GM23338 (cell line): ENCODE measurements at regions not wholly inside any gene's neighbourhood (a gene's known extent, or its start where the extent isn't known, plus 50 kb on each side); places are given as distances from the start of the nearest gene placed in this dataset.

Source experiments
- EZH2 ChIP-seq: fragments of 200-600 bp; sonication (generic); IDR thresholded peaks from one replicate; pipeline ENCODE4 v1.8.0; 2017; ENCODE audit warnings: antibody characterized with exemption, mild to moderate bottlenecking, low read depth; ENCODE audit not compliant: unreplicated experiment
- JUNB ChIP-seq: IDR thresholded peaks from one replicate; pipeline ENCODE4 v1.6.1; 2016; ENCODE audit warnings: antibody characterized with exemption; ENCODE audit not compliant: unreplicated experiment
- POLR2AphosphoS5 ChIP-seq: IDR thresholded peaks from 2 replicates; pipeline ENCODE4 v1.6.1; 2016; ENCODE audit warnings: antibody characterized with exemption, low read depth
- TF ChIP-seq, protein P1 (sequence below), 2 experiments: fragments of 200-600 bp in 1 of 2; sonication (generic) in 1 of 2; conservative IDR thresholded peaks; 2 replicates each; pipeline versions ENCODE4 v1.5.1 to v1.6.1; 2016 to 2017; ENCODE audit warnings: antibody characterized with exemption in 2 of 2, low read depth in 2 of 2, mild to moderate bottlenecking in 2 of 2, moderate library complexity in 1 of 2
- TF ChIP-seq, protein P2 (sequence below): IDR thresholded peaks from one replicate; pipeline ENCODE4 v1.6.1; 2018; ENCODE audit warnings: antibody characterized with exemption; ENCODE audit not compliant: unreplicated experiment

DNA sequence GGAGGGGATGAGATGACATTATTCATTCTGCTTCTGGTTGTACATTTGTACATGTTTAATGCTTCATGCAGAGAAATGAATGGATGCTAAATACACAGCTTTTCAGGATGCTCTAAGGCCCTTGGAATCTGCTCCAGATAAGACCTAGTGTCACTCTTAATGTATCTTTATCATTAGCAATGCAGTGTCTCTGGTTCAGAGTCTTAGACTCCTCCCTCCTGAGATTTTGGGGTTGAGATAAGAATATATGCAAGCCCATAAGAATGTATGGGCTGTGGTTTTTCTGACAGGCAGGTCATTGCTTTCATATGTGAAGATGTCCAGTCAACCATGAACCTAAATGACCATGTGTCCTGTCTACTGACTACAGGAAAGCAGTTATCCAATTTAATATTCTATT is 415.5 kb downstream of the RPS6KC1 start:
- TF ChIP-seq, protein P1, sequence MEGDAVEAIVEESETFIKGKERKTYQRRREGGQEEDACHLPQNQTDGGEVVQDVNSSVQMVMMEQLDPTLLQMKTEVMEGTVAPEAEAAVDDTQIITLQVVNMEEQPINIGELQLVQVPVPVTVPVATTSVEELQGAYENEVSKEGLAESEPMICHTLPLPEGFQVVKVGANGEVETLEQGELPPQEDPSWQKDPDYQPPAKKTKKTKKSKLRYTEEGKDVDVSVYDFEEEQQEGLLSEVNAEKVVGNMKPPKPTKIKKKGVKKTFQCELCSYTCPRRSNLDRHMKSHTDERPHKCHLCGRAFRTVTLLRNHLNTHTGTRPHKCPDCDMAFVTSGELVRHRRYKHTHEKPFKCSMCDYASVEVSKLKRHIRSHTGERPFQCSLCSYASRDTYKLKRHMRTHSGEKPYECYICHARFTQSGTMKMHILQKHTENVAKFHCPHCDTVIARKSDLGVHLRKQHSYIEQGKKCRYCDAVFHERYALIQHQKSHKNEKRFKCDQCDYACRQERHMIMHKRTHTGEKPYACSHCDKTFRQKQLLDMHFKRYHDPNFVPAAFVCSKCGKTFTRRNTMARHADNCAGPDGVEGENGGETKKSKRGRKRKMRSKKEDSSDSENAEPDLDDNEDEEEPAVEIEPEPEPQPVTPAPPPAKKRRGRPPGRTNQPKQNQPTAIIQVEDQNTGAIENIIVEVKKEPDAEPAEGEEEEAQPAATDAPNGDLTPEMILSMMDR (conservative IDR thresholded peaks at IDR 0.05; ENCODE audit: low read depth in 2 of 2), result no peak
- no peak for TF ChIP-seq EZH2
- TF ChIP-seq, protein P2, sequence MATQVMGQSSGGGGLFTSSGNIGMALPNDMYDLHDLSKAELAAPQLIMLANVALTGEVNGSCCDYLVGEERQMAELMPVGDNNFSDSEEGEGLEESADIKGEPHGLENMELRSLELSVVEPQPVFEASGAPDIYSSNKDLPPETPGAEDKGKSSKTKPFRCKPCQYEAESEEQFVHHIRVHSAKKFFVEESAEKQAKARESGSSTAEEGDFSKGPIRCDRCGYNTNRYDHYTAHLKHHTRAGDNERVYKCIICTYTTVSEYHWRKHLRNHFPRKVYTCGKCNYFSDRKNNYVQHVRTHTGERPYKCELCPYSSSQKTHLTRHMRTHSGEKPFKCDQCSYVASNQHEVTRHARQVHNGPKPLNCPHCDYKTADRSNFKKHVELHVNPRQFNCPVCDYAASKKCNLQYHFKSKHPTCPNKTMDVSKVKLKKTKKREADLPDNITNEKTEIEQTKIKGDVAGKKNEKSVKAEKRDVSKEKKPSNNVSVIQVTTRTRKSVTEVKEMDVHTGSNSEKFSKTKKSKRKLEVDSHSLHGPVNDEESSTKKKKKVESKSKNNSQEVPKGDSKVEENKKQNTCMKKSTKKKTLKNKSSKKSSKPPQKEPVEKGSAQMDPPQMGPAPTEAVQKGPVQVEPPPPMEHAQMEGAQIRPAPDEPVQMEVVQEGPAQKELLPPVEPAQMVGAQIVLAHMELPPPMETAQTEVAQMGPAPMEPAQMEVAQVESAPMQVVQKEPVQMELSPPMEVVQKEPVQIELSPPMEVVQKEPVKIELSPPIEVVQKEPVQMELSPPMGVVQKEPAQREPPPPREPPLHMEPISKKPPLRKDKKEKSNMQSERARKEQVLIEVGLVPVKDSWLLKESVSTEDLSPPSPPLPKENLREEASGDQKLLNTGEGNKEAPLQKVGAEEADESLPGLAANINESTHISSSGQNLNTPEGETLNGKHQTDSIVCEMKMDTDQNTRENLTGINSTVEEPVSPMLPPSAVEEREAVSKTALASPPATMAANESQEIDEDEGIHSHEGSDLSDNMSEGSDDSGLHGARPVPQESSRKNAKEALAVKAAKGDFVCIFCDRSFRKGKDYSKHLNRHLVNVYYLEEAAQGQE, result no peak
- TF ChIP-seq JUNB, result no peak
- TF ChIP-seq POLR2AphosphoS5, result no peak
